Mammary epithelial cell (primary cell): ENCODE measurements at regions not wholly inside any gene's neighbourhood (a gene's known extent, or its start where the extent isn't known, plus 50 kb on each side); places are given as distances from the start of the nearest gene placed in this dataset.

Experiments
- CTCF ChIP-seq, 2 donors: IDR thresholded peaks in 1 of 2; conservative IDR thresholded peaks in 1 of 2; 2 replicates each; pipeline ENCODE4 v1.5.1; 2011 to 2012; ENCODE audit warnings: inconsistent platforms in 2 of 2, low read length in 2 of 2, mild to moderate bottlenecking in 2 of 2, control low read depth in 1 of 2, low read depth in 1 of 2; ENCODE audit not compliant: insufficient read depth in 1 of 2; ENCODE audit errors: extremely low read depth in 1 of 2
- EZH2 ChIP-seq: IDR thresholded peaks from 2 replicates; pipeline ENCODE4 v1.6.1; 2012; ENCODE audit warnings: low read length, inconsistent platforms, borderline replicate concordance

- TF ChIP-seq CTCF (conservative IDR thresholded peaks at IDR 0.05 in 1 of 2, IDR thresholded peaks at IDR 0.05 in 1 of 2; ENCODE audit: extremely low read depth in 1 of 2, insufficient read depth in 1 of 2, low read depth in 1 of 2, low read length in 2 of 2) (no peak), EZH2 (no peak)
Observed at GRCh38 chr2:237228281-237228625, 142.6 kb downstream of the COPS8 start.
